HEK293T (cell line): ENCODE measurements at regions not wholly inside any gene's neighbourhood (a gene's known extent, or its start where the extent isn't known, plus 50 kb on each side); places are given as distances from the start of the nearest gene placed in this dataset.

ENCODE experiments used
- CTCF ChIA-PET: fragments of 350-600 bp; formaldehyde crosslinking; extraction: SDS; loops from one replicate; lab custom pipeline; 2021; ENCODE audit warnings: antibody characterized with exemption, inconsistent platforms; lab: Yijun Ruan, JAX
- POLR2A ChIA-PET: fragments of 350-600 bp; formaldehyde crosslinking; extraction: SDS; loops from one replicate; lab custom pipeline; 2020; ENCODE audit warnings: antibody characterized with exemption, inconsistent platforms; lab: Yijun Ruan, JAX
- DNase-seq: peaks from one replicate; pipeline ENCODE4 v3.0.0; 2012; ENCODE audit warnings: mixed read lengths; ENCODE audit errors: extremely low spot score
- ARNT ChIP-seq: fragments of 450-650 bp; IDR thresholded peaks from 2 replicates; pipeline ENCODE4 v1.6.1; 2017; ENCODE audit warnings: mild to moderate bottlenecking
- BHLHE40 ChIP-seq: fragments of 450-650 bp; IDR thresholded peaks from 2 replicates; pipeline ENCODE4 v1.6.1; 2016; ENCODE audit warnings: mild to moderate bottlenecking, moderate library complexity, borderline replicate concordance
- CTBP1 ChIP-seq: fragments of 450-650 bp; IDR thresholded peaks from 2 replicates; pipeline ENCODE4 v1.6.1; 2016; ENCODE audit warnings: borderline replicate concordance
- ELF4 ChIP-seq: fragments of 450-650 bp; IDR thresholded peaks from 2 replicates; pipeline ENCODE4 v1.6.1; 2017; ENCODE audit warnings: antibody characterized with exemption
- FOXA1 ChIP-seq: fragments of 450-650 bp; IDR thresholded peaks from 2 replicates; pipeline ENCODE4 v1.6.1; 2016; ENCODE audit warnings: mild to moderate bottlenecking
- FOXK2 ChIP-seq: fragments of 450-650 bp; IDR thresholded peaks from 2 replicates; pipeline ENCODE4 v1.6.1; 2016; ENCODE audit warnings: mild to moderate bottlenecking
- FOXM1 ChIP-seq: fragments of 450-650 bp; IDR thresholded peaks from 2 replicates; pipeline ENCODE4 v1.6.1; 2017; ENCODE audit warnings: mild to moderate bottlenecking, borderline replicate concordance
- HDGF ChIP-seq: fragments of 450-650 bp; IDR thresholded peaks from 2 replicates; pipeline ENCODE4 v1.6.1; 2017; ENCODE audit warnings: antibody characterized with exemption, borderline replicate concordance
- L3MBTL2 ChIP-seq: fragments of 450-650 bp; conservative IDR thresholded peaks from 2 replicates; pipeline ENCODE4 v1.6.1; 2016; ENCODE audit warnings: mild to moderate bottlenecking
- LEF1 ChIP-seq: fragments of 450-650 bp; IDR thresholded peaks from 2 replicates; pipeline ENCODE4 v1.6.1; 2017; ENCODE audit warnings: mild to moderate bottlenecking, borderline replicate concordance
- NFRKB ChIP-seq: fragments of 450-650 bp; IDR thresholded peaks from 2 replicates; pipeline ENCODE4 v1.6.1; 2016; ENCODE audit warnings: mild to moderate bottlenecking, moderate library complexity
- PKNOX1 ChIP-seq: fragments of 450-650 bp; IDR thresholded peaks from 2 replicates; pipeline ENCODE4 v1.6.1; 2016
- SP1 ChIP-seq: fragments of 450-650 bp; IDR thresholded peaks from 2 replicates; pipeline ENCODE4 v1.6.1; 2017
- SUZ12 ChIP-seq: fragments of 450-650 bp; IDR thresholded peaks from 2 replicates; pipeline ENCODE4 v1.6.1; 2016; ENCODE audit warnings: mild to moderate bottlenecking
- TARDBP ChIP-seq: fragments of 450-650 bp; IDR thresholded peaks from 2 replicates; pipeline ENCODE4 v1.6.1; 2016
- ZNF384 ChIP-seq: fragments of 450-650 bp; IDR thresholded peaks from 2 replicates; pipeline ENCODE4 v1.6.1; 2016

- CTCF ChIA-PET: no interaction called here
- POLR2A ChIA-PET: no interaction called here
- TF ChIP-seq HDGF (no peak), FOXK2 (no peak), SUZ12 (no peak), PKNOX1 (no peak), BHLHE40 (no peak), ZNF384 (no peak), SP1 (no peak), L3MBTL2 (no peak), LEF1 (no peak), FOXM1 (no peak), ARNT (no peak), CTBP1 (no peak)
- DNase-seq: no peak
These were observed 1135.0 kb upstream of the WWC1 start for GRCh38 chr5:167156446-167156845.

DNA sequence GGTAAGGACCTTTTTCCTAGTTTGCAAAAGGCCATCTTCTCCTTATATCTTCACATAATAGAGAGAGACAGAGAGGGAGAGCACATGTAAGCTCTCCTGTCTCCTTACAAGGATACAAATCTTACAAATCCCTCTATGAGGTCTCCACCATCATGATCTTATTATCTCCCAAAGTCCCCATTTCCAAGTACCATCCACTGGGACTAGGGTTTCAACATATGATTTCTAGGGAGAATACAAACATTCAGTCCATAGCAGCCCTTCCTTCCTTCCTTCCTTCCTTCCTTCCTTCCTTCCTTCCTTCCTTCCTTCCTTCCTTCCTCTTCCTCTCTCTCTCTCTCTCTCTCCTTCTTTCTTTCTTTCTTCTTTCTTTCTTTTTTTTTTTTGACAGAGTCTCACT is 1132.9 kb upstream of the WWC1 start:
- TF ChIP-seq SP1: no peak
- no peak for TF ChIP-seq ZNF384
- ChIA-PET POLR2A (no interaction called here), CTCF (no interaction called here)
- no peak for DNase-seq

DNA sequence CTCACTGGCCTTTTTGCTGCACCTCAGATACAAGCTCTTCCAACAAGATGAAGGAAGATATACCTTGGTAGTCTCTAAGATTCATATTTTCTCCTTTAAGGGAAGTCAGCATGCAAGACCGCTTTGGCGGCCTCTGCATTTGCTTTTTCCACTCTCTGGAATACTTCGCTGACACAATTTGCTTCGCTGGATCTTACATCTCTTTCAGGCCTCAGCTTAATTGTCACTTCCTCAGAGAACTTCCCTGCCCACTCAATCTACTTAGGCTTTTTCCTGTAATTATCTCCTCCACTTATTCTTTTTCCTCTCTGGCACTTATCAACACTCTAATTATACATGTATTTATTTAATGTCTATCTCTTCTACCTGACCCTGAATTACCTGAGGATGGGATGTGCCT is 1131.1 kb upstream of the WWC1 start:
- TF ChIP-seq FOXK2 (no peak), FOXM1 (no peak), LEF1 (no peak), TARDBP (no peak), ZNF384 (no peak), ELF4 (no peak), CTBP1 (no peak), HDGF (no peak), L3MBTL2 (no peak), SP1 (no peak), ARNT (no peak), FOXA1 (no peak), NFRKB (no peak), SUZ12 (no peak), PKNOX1 (no peak)
- ChIA-PET CTCF (no interaction called here), POLR2A (no interaction called here)
- no peak for DNase-seq

DNA sequence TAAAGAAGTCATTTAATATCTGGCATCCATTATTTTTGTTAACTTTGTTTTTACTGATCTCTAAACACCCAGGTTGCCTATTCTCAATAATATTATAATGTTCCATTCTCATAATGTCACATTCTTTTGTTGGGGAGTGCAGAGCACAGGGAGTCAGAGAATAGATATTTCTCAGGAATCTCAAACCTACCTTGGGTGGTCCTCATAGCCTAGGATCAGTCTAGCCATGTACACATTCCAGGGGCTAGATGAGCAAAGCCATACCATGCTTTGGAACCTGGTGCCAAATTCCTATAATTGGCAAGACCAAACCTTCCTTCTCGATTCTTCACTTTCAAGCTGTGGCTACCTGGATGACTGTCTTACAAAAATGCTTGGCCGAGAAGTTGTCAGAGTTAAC is 1124.7 kb upstream of the WWC1 start:
- POLR2A ChIA-PET: no interaction called here
- CTCF ChIA-PET: no interaction called here
- TF ChIP-seq CTBP1 (no peak), ARNT (no peak), SP1 (no peak), NFRKB (no peak), FOXM1 (no peak), LEF1 (no peak), L3MBTL2 (no peak), HDGF (no peak), BHLHE40 (no peak), ELF4 (no peak), PKNOX1 (no peak)
- no peak for DNase-seq

DNA sequence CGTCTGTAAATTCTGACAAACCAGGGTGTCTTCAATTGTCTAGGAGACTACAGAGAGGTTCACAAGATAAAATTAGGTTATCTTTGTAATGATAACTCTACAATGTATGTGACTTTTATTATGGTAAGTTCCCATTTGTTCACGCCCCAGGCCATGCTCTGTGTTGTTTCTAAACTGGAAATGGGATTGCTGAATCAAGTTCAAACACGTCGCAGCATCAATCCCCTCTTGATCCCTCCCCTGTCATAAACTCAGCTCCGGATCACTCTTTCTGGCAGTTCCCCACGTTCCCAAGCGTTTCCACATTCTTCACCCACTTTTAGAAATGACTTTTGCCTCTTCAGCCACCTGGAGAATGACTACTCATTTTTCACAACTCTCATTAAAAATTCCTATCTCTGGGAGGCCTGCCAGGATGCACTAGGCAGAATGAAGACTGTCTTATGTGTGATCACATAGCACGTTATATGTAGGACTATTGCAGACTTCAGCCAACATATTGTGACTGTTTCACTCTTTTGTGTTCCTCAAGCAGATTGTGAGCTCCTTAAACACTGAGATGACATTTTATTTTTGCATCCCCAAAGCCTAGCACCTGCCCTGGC is 1124.2 kb upstream of the WWC1 start:
- no peak for TF ChIP-seq ELF4
- no peak for TF ChIP-seq L3MBTL2
- TF ChIP-seq NFRKB: no peak
- no peak for TF ChIP-seq FOXM1
- TF ChIP-seq HDGF: no peak
- TF ChIP-seq LEF1: no peak
- TF ChIP-seq BHLHE40: no peak
- TF ChIP-seq PKNOX1: no peak
- no peak for TF ChIP-seq ZNF384
- no peak for TF ChIP-seq ARNT
- no peak for TF ChIP-seq TARDBP
- no peak for TF ChIP-seq SP1
- no peak for TF ChIP-seq FOXA1
- TF ChIP-seq CTBP1: no peak
- no peak for TF ChIP-seq FOXK2
- TF ChIP-seq SUZ12: no peak
- DNase-seq: no peak
- ChIA-PET CTCF (no interaction called here), POLR2A (no interaction called here)

DNA sequence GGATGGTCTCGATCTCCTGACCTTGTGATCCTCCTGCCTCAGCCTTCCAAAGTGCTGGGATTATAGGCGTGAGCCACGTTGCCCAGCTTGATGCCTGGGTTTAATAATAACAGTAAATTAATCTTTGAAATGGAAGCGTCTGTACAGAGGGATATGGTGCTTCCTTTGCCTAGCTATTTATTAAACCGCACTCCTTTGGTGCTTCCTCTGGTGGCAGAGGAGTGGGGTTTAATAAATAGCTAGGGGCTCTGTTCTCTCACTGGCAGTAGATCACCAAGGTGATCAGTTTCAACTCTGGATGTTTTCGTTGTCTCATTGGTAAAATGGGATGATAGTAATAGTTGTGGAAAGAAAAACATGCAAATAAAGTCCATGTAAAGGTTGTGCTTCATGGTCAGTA is 1122.5 kb upstream of the WWC1 start:
- TF ChIP-seq BHLHE40 (no peak), TARDBP (no peak), FOXA1 (no peak), SP1 (no peak), L3MBTL2 (no peak)
- ChIA-PET POLR2A (no interaction called here), CTCF (no interaction called here)
- no peak for DNase-seq

GRCh38 chr5:167171056-167171455 is 1120.4 kb upstream of the WWC1 start:
- DNase-seq: no peak
- CTCF ChIA-PET: no interaction called here
- POLR2A ChIA-PET: no interaction called here
- TF ChIP-seq BHLHE40: no peak
- TF ChIP-seq NFRKB: no peak
- TF ChIP-seq ELF4: no peak
- TF ChIP-seq PKNOX1: no peak
- TF ChIP-seq HDGF: no peak
- TF ChIP-seq TARDBP: no peak
- TF ChIP-seq LEF1: no peak
- TF ChIP-seq ZNF384: no peak
- TF ChIP-seq L3MBTL2: no peak
- no peak for TF ChIP-seq SUZ12
- TF ChIP-seq SP1: no peak
- no peak for TF ChIP-seq ARNT
- no peak for TF ChIP-seq FOXK2
- no peak for TF ChIP-seq CTBP1
- no peak for TF ChIP-seq FOXM1
- no peak for TF ChIP-seq FOXA1
